ENCODE measurements at regions not wholly inside any gene's neighbourhood (a gene's known extent, or its start where the extent isn't known, plus 50 kb on each side); places are given as distances from the start of the nearest gene placed in this dataset.

- TF ChIP-seq EZH2 (IDR thresholded peaks at IDR 0.05; ENCODE audit: insufficient read depth, poor library complexity, severe bottlenecking) (no peak), EZH2phosphoT487 (IDR thresholded peaks at IDR 0.05; ENCODE audit: insufficient read depth, low read depth) (no peak)
Measured at GRCh38 chr2:57884281-57884680, 162.3 kb upstream of the VRK2 start.

All from GM23248 (cell line).